ENCODE measurements at regions not wholly inside any gene's neighbourhood (a gene's known extent, or its start where the extent isn't known, plus 50 kb on each side); places are given as distances from the start of the nearest gene placed in this dataset.

DNA sequence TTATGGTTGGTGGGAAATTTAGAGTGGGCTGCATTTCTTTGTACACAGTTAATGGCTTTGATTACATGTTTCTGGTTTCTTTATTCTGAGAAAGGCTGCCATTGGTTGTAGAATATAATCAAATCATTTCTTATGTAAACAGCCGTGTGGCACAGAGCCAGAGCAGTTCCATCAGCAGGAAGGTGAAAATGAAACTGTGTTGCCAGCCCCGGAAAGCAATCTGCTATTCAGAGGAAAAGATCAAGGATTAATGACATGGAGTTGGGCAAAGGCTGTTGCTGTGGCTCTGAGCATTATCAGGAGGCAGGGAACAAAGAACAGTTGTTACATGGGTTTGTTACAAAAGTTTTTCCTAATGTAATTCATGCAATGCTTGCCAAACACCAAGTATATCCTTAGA, 74.2 kb upstream of the ZNF716 start (continued):
- TF ChIP-seq, protein P1, sequence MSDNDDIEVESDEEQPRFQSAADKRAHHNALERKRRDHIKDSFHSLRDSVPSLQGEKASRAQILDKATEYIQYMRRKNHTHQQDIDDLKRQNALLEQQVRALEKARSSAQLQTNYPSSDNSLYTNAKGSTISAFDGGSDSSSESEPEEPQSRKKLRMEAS (IDR thresholded peaks at IDR 0.05) = no peak
- TF ChIP-seq BRCA1 (IDR thresholded peaks at IDR 0.05; ENCODE audit: low read depth, low read length) = no peak

Measured in H1 (cell line).